GM23338 (cell line): ENCODE measurements at regions not wholly inside any gene's neighbourhood (a gene's known extent, or its start where the extent isn't known, plus 50 kb on each side); places are given as distances from the start of the nearest gene placed in this dataset.

ENCODE experiments used
- ATAC-seq: fragments of 200-7000 bp; cut with Tn5 transposase; 3 replicates; pipeline ENCODE4 v1.9.1; 2020
- DNase-seq: peaks from one replicate; pipeline ENCODE4 v3.0.0-alpha.2; 2015; ENCODE audit warnings: low spot score
- H2AFZ ChIP-seq: fragments of 200-600 bp; sonication (generic); 2 replicates; pipeline ENCODE4 v1.8.0; 2016; ENCODE audit warnings: antibody characterized with exemption, mild to moderate bottlenecking, moderate library complexity
- H3F3A ChIP-seq: fragments of 200-600 bp; sonication (generic); replicated peaks from 2 replicates; pipeline ENCODE4 v1.8.0; 2017; ENCODE audit warnings: antibody characterized with exemption, mixed run types, low read depth
- H3K27ac ChIP-seq: fragments of 200-600 bp; sonication (generic); 2 replicates; pipeline ENCODE4 v1.6.1; 2016; ENCODE audit warnings: low read depth
- H3K27me3 ChIP-seq: fragments of 200-600 bp; sonication (generic); 2 replicates; pipeline ENCODE4 v1.8.0; 2016; ENCODE audit warnings: mild to moderate bottlenecking, mixed run types, moderate library complexity; ENCODE audit not compliant: insufficient read depth
- H3K36me3 ChIP-seq: fragments of 200-600 bp; sonication (generic); 2 replicates; pipeline ENCODE4 v1.8.0; 2016; ENCODE audit warnings: mild to moderate bottlenecking; ENCODE audit not compliant: insufficient read depth
- H3K4me1 ChIP-seq: fragments of 200-600 bp; sonication (generic); 2 replicates; pipeline ENCODE4 v1.8.0; 2016; ENCODE audit warnings: mild to moderate bottlenecking, moderate library complexity; ENCODE audit not compliant: insufficient read depth
- H3K4me2 ChIP-seq: fragments of 200-600 bp; sonication (generic); 2 replicates; pipeline ENCODE4 v1.7.1; 2017; ENCODE audit warnings: mixed run types
- H3K4me3 ChIP-seq: fragments of 200-600 bp; sonication (generic); 2 replicates; pipeline ENCODE4 v1.6.1; 2016; ENCODE audit warnings: mixed run types
- H3K79me2 ChIP-seq: fragments of 200-600 bp; sonication (generic); replicated peaks from 2 replicates; pipeline ENCODE4 v1.8.0; 2017; ENCODE audit warnings: mild to moderate bottlenecking; ENCODE audit not compliant: insufficient read depth
- H3K9me2 ChIP-seq: fragments of 200-600 bp; sonication (generic); 2 replicates; pipeline ENCODE4 v1.8.0; 2017; ENCODE audit not compliant: insufficient read depth
- H4K20me1 ChIP-seq: fragments of 200-600 bp; sonication (generic); replicated peaks from 2 replicates; pipeline ENCODE4 v1.8.0; 2017; ENCODE audit warnings: mild to moderate bottlenecking; ENCODE audit not compliant: insufficient read depth
- H3K27ac Mint-ChIP-seq: 2 replicates; pipeline ENCODE4 v1.8.0; 2020; ENCODE audit warnings: inconsistent platforms, mild to moderate bottlenecking, moderate library complexity, mixed read lengths
- H3K27me3 Mint-ChIP-seq: 3 replicates; pipeline ENCODE4 v1.8.0; 2022; ENCODE audit warnings: low read depth, mild to moderate bottlenecking, moderate library complexity, mixed read lengths, inconsistent platforms; ENCODE audit not compliant: insufficient read depth, poor library complexity
- H3K36me3 Mint-ChIP-seq: 3 replicates; pipeline ENCODE4 v1.8.0; 2021; ENCODE audit warnings: low read depth, mild to moderate bottlenecking, inconsistent platforms, moderate library complexity, mixed read lengths
- H3K4me1 Mint-ChIP-seq: 3 replicates; pipeline ENCODE4 v1.8.0; 2020; ENCODE audit warnings: mild to moderate bottlenecking, inconsistent platforms, mixed read lengths
- H3K4me3 Mint-ChIP-seq: 3 replicates; pipeline ENCODE4 v1.8.0; 2021; ENCODE audit warnings: moderate library complexity, mild to moderate bottlenecking, inconsistent platforms, mixed read lengths
- H3K9me3 Mint-ChIP-seq: 3 replicates; pipeline ENCODE4 v1.8.0; 2020; ENCODE audit warnings: moderate library complexity, mild to moderate bottlenecking, inconsistent platforms, mixed read lengths
- CTCF ChIP-seq, 2 experiments: fragments of 200-600 bp in 1 of 2; sonication (generic) in 1 of 2; conservative IDR thresholded peaks; 2 replicates each; pipeline versions ENCODE4 v1.5.1 to v1.6.1; 2016 to 2017; ENCODE audit warnings: antibody characterized with exemption in 2 of 2, low read depth in 2 of 2, mild to moderate bottlenecking in 2 of 2, moderate library complexity in 1 of 2
- EZH2 ChIP-seq: fragments of 200-600 bp; sonication (generic); IDR thresholded peaks from one replicate; pipeline ENCODE4 v1.8.0; 2017; ENCODE audit warnings: antibody characterized with exemption, mild to moderate bottlenecking, low read depth; ENCODE audit not compliant: unreplicated experiment
- EZH2phosphoT487 ChIP-seq: fragments of 200-600 bp; sonication (generic); IDR thresholded peaks from one replicate; pipeline ENCODE4 v1.8.1; 2018; ENCODE audit warnings: antibody characterized with exemption; ENCODE audit not compliant: unreplicated experiment
- JUNB ChIP-seq: IDR thresholded peaks from one replicate; pipeline ENCODE4 v1.6.1; 2016; ENCODE audit warnings: antibody characterized with exemption; ENCODE audit not compliant: unreplicated experiment
- NANOG ChIP-seq: IDR thresholded peaks from 2 replicates; pipeline ENCODE4 v1.6.1; 2016; ENCODE audit warnings: antibody characterized with exemption, borderline replicate concordance
- STAT1 ChIP-seq: IDR thresholded peaks from one replicate; pipeline ENCODE4 v1.6.1; 2016; ENCODE audit warnings: antibody characterized with exemption; ENCODE audit not compliant: unreplicated experiment
- ZNF114 ChIP-seq: fragments of 250-450 bp; sonication (Bioruptor Pico); IDR thresholded peaks from 2 replicates; pipeline ENCODE4 v1.5.0; 2020; ENCODE audit warnings: mild to moderate bottlenecking, moderate library complexity
- ZNF331 ChIP-seq: fragments of 250-450 bp; sonication (Bioruptor Pico); IDR thresholded peaks from 2 replicates; pipeline ENCODE4 v1.5.0; 2020; ENCODE audit warnings: low read depth, mild to moderate bottlenecking, moderate library complexity
- TF ChIP-seq, protein P1 (sequence below): fragments of 250-450 bp; sonication (Bioruptor Pico); IDR thresholded peaks from 2 replicates; pipeline ENCODE4 v1.5.0; 2020; ENCODE audit warnings: mild to moderate bottlenecking, moderate library complexity
- TF ChIP-seq, protein P2 (sequence below): IDR thresholded peaks from 2 replicates; pipeline ENCODE4 v1.6.1; 2016; ENCODE audit warnings: antibody characterized with exemption

DNA sequence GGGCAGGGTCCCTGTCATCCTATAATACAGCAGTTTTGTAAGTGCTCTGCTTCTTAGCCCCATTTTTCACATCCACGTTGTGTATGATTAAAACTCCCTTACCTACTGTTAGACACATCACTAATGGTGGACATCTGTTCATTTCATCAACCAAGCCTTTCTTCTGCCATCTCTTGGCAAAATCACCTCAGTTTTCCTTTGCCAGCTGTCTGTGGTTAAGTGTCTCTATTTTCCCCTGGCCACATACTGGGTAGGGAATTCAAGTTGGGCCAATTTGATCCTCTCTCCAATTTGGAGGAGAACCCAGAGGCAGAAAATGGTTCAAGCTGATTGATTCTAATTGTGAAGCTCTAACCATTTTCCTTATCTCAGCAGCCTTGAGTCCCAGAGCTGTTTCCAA is 436.1 kb downstream of the PCDH7 start:
- no peaks in the 10 kb centered on the region for H3K79me2 ChIP-seq
- H3K27ac ChIP-seq, result no peak overlapping the region
- no peak overlapping the region for H3K4me2 ChIP-seq
- Mint-ChIP-seq H3K9me3 (no peaks in the 10 kb centered on the region), H3K27ac (no peak overlapping the region), H3K4me3 (no peak overlapping the region), H3K4me1 (peaks cover 8% of the 10 kb centered on the region), H3K27me3 (no peaks in the 10 kb centered on the region), H3K36me3 (no peaks in the 10 kb centered on the region)
- H3K27me3 ChIP-seq, result no peaks in the 10 kb centered on the region
- TF ChIP-seq NANOG, result no peak
- no peak for TF ChIP-seq ZNF331 (CRISPR knock-in tag)
- TF ChIP-seq EZH2, result no peak
- TF ChIP-seq STAT1, result no peak
- TF ChIP-seq, protein P1, sequence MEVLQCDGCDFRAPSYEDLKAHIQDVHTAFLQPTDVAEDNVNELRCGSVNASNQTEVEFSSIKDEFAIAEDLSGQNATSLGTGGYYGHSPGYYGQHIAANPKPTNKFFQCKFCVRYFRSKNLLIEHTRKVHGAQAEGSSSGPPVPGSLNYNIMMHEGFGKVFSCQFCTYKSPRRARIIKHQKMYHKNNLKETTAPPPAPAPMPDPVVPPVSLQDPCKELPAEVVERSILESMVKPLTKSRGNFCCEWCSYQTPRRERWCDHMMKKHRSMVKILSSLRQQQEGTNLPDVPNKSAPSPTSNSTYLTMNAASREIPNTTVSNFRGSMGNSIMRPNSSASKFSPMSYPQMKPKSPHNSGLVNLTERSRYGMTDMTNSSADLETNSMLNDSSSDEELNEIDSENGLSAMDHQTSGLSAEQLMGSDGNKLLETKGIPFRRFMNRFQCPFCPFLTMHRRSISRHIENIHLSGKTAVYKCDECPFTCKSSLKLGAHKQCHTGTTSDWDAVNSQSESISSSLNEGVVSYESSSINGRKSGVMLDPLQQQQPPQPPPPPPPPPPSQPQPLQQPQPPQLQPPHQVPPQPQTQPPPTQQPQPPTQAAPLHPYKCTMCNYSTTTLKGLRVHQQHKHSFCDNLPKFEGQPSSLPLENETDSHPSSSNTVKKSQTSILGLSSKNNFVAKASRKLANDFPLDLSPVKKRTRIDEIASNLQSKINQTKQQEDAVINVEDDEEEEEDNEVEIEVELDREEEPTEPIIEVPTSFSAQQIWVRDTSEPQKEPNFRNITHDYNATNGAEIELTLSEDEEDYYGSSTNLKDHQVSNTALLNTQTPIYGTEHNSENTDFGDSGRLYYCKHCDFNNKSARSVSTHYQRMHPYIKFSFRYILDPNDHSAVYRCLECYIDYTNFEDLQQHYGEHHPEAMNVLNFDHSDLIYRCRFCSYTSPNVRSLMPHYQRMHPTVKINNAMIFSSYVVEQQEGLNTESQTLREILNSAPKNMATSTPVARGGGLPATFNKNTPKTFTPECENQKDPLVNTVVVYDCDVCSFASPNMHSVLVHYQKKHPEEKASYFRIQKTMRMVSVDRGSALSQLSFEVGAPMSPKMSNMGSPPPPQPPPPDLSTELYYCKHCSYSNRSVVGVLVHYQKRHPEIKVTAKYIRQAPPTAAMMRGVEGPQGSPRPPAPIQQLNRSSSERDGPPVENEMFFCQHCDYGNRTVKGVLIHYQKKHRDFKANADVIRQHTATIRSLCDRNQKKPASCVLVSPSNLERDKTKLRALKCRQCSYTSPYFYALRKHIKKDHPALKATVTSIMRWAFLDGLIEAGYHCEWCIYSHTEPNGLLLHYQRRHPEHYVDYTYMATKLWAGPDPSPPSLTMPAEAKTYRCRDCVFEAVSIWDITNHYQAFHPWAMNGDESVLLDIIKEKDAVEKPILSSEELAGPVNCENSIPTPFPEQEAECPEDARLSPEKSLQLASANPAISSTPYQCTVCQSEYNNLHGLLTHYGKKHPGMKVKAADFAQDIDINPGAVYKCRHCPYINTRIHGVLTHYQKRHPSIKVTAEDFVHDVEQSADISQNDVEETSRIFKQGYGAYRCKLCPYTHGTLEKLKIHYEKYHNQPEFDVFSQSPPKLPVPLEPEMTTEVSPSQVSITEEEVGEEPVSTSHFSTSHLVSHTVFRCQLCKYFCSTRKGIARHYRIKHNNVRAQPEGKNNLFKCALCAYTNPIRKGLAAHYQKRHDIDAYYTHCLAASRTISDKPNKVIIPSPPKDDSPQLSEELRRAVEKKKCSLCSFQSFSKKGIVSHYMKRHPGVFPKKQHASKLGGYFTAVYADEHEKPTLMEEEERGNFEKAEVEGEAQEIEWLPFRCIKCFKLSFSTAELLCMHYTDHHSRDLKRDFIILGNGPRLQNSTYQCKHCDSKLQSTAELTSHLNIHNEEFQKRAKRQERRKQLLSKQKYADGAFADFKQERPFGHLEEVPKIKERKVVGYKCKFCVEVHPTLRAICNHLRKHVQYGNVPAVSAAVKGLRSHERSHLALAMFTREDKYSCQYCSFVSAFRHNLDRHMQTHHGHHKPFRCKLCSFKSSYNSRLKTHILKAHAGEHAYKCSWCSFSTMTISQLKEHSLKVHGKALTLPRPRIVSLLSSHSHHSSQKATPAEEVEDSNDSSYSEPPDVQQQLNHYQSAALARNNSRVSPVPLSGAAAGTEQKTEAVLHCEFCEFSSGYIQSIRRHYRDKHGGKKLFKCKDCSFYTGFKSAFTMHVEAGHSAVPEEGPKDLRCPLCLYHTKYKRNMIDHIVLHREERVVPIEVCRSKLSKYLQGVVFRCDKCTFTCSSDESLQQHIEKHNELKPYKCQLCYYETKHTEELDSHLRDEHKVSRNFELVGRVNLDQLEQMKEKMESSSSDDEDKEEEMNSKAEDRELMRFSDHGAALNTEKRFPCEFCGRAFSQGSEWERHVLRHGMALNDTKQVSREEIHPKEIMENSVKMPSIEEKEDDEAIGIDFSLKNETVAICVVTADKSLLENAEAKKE, result no peak
- TF ChIP-seq ZNF114 (CRISPR knock-in tag), result no peak
- TF ChIP-seq CTCF (conservative IDR thresholded peaks at IDR 0.05; ENCODE audit: low read depth in 2 of 2), result no peak
- TF ChIP-seq, protein P2, sequence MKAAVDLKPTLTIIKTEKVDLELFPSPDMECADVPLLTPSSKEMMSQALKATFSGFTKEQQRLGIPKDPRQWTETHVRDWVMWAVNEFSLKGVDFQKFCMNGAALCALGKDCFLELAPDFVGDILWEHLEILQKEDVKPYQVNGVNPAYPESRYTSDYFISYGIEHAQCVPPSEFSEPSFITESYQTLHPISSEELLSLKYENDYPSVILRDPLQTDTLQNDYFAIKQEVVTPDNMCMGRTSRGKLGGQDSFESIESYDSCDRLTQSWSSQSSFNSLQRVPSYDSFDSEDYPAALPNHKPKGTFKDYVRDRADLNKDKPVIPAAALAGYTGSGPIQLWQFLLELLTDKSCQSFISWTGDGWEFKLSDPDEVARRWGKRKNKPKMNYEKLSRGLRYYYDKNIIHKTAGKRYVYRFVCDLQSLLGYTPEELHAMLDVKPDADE, result no peak
- TF ChIP-seq EZH2phosphoT487, result no peak
- no peak for TF ChIP-seq JUNB
- H3K4me1 ChIP-seq, result no peaks in the 10 kb centered on the region
- no peaks in the 10 kb centered on the region for H3K9me2 ChIP-seq
- no peaks in the 10 kb centered on the region for H4K20me1 ChIP-seq
- no peaks in the 10 kb centered on the region for H3K36me3 ChIP-seq
- no peak overlapping the region for H3K4me3 ChIP-seq
- ATAC-seq, result no peak
- no peak overlapping the region for H2AFZ ChIP-seq
- H3F3A ChIP-seq, result no peaks in the 10 kb centered on the region
- DNase-seq, result no peak
